ENCODE measurements at regions not wholly inside any gene's neighbourhood (a gene's known extent, or its start where the extent isn't known, plus 50 kb on each side); places are given as distances from the start of the nearest gene placed in this dataset.
"Not testable (repeated sequence)": the region's sequence is repeated elsewhere in the genome, so short reads cannot be mapped to it uniquely, and the experiment has no call there.

DNA sequence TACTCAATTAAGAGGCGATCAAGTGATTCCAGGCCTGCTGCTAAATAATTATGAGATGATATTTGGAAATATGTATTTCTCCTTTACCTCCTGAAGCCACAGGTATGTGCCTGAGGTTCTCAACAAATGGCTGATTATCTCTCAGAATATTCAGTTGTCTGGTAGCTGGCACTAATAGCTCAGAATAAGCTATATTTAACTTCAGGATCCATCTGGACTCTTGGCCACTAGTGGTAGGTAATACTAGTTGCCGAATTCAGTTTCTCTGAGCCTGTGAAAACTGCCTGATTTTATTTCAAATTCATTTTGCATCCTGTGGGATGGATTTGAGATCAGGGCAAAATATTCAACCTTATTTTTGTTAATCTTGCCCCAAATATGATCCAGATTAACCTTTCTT is 499.0 kb downstream of the DIPK2A start:
- H3K4me3 ChIP-seq (ENCODE audit: low read length), result no peak overlapping the region
- DNase-seq (ENCODE audit: low read depth, low spot score), result no peak

DNA sequence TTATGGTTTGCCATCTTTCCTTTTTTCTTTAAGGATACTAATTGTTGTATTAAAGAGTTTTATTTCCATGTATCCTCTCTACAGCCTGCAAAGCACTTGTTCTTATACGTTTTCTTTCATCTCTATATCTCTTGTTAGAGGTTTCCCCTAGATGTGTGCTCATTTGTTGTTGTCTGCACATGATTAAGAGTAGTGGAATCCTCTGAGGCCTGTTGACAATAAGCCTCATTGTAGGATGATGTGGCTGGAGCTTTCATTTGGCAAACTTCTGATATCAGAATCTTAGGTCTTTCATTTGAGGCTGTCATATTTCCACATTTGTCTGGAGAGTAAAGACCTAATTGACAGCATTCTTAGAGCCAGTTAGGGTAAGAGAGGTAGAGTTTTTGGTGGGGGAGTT is 506.0 kb downstream of the DIPK2A start:
- DNase-seq (ENCODE audit: low read depth, low spot score), result no peak
- H3K4me3 ChIP-seq (ENCODE audit: low read length), result no peak overlapping the region

DNA sequence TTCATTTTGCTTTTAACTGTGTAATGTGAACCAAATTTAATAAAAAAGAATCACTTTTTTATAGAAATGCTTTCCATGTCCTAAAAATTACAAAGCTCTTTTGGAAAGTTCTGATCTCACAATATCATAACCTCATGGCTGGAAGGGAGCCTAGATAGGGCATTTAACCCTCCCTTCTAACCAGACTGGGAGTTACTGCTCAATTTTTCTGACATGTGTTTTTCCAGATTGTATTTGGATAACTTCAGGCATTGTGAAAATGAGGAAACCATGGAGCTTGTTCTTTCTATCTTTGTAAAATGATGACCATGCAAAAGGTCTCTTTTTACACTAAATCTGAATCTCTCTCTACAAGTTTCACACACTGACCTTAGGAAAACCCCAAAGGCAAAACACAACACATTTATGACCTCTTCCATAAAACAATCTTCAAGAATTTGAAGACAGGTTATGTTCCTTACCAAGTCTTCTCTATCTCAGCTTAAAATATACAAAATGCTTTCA is 508.8 kb downstream of the DIPK2A start:
- DNase-seq (ENCODE audit: low read depth, low spot score), result no peak
- no peak overlapping the region for H3K4me3 ChIP-seq (ENCODE audit: low read length)

DNA sequence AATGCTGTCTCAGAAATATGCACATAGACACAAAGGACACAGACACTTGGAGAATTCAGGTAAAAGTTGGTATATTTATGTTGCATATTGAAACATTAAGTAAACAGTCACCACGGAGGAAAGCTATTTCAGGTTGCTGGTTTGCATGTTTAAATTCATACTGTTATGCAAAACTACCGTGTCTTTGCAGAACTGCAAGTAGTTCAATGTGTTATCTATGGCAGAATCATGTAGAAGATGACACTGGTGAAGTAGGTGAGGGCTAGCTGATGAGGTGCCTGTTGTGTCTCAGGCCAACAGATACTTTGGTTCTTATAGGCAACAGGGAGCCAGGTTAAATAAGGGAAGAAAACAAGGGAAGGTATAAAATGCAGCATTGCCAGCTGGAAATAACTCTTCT is 511.3 kb downstream of the DIPK2A start:
- no peak for DNase-seq (ENCODE audit: low read depth, low spot score)
- no peak overlapping the region for H3K4me3 ChIP-seq (ENCODE audit: low read length)

DNA sequence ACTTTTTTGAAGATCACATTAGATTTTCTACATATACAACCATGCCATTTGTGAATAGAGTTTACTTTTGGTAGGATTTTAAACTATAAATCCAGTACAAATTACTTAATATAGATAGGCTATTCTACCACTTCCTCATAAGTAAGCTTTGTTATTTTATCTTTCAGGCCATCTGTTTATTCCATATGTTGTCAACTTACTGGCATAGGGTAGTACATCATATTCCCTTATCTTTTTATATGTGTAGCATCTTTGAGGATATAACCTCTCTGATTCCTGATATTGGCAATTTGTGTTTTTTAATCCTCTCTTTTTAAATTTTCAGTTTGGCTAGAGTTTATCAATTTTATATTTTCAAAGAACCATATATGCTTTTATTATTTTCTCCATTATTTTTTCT is 515.4 kb downstream of the DIPK2A start:
- no peak overlapping the region for H3K4me3 ChIP-seq (ENCODE audit: low read length)
- no peak for DNase-seq (ENCODE audit: low read depth, low spot score)

DNA sequence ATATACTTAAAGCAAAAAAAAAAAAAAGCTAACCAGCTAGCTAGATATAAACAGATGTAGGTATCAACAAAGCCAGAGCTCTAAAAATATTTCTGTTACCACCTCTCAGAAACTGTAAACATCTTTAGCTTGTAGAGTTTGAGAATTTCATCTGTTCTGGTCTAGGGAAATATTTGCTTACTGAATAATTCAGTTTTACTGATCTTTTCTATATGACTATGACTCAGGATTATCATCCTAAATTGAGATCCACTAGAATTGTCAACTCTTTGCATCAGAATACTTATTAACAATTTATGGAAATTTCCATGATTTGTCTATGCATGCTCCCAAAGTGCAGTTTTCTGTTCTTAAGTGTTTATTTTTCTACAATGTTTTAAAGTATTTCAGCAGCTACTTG is 517.3 kb downstream of the DIPK2A start:
- DNase-seq (ENCODE audit: low read depth, low spot score), result no peak
- no peak overlapping the region for H3K4me3 ChIP-seq (ENCODE audit: low read length)

DNA sequence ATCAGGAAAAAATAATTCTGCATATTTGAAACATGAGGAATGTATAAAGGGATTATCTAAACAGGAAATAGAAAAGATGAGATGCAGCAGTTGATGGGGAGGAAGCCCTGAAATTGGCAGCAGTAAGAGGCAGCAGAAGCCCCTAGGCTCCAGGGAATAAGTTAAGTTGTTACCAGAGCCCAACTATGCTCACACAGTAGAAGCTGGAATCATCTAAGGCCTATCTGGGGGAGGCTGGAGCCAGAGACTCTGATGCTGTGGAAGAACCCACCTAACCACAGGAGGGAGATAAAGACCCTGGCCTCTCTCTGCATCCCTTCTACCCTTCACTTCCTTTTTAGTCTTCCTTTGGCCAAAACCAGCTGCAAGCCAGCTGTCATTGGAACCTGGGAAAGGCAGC is 519.7 kb downstream of the DIPK2A start:
- DNase-seq (ENCODE audit: low read depth, low spot score), result no peak

DNA sequence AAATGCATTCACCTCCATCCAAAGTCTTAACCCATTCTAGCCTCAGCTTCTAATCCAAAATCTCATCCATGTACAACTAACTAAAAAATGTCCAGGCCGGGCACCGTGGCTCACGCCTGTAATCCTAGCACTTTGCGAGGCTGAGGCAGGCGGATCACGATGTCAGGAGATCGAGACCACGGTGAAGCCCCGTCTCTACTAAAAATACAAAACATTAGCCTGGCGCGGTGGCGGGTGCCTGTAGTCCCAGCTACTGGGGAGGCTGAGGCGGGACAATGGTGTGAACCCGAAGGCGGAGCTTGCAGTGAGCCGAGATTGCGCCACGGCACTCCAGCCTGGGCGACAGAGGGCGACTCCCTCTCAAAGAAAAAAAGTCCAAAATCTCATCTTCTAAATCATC is 523.0 kb downstream of the DIPK2A start:
- not testable (repeated sequence) for DNase-seq (ENCODE audit: low read depth, low spot score); H3K4me3 ChIP-seq (ENCODE audit: low read length)

More for the DNA sequence above, 519.7 kb downstream of the DIPK2A start:
- H3K4me3 ChIP-seq (ENCODE audit: low read length), result no peak overlapping the region

DNA sequence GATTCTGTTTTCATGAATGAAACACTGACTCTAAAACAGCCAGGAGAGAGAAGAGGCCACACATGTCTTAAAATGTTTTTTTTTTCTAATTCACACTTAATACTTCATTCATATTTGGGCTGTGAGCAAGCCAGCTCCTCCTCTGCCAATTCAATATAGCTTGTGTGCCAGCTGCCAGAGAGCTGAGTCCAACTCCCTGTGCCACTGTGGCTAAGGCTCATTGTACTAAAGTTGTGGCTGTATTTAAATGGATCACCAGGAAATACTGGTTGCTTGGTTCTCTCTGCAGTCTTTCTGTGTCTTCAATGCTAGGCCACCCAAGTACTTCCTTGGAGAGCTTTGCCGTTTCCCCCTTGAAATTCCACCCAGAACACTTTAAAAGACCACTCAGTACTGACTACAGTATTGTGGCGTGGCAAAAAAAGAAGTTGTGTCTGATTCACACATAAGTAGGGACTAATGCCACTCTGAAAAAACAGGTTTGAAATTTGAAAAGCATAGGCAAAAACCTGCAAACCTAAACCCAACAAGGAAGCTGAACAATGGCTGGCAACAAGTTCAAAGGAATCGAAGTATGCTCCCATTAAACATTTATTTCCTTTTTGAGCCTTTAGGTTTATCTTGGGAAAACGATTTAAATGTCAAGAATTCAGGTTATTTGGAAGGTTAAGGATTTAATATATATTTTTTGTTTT is 524.7 kb downstream of the DIPK2A start:
- DNase-seq (ENCODE audit: low read depth, low spot score), result no peak

DNA sequence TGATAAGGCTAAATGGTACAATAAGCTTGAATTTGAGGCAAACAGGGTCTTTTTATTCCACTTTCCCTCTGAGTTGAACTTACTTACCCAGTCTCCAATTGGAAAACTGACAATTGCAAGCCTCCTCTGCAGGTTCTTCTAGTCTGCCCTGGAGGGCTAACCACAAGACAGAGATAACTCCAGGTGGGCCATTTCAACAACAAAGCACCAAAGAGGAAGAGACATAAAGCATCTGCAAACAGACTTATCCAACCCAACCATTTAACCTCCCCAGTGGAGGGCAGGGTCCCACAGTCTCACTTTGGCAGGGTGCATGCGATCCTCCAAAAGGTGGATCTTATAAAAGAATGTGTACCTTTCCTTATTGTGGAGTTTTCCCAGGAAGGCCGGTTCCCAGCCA is 525.8 kb downstream of the DIPK2A start:
- DNase-seq (ENCODE audit: low read depth, low spot score), result no peak

More for the DNA sequence above, 524.7 kb downstream of the DIPK2A start:
- no peak overlapping the region for H3K4me3 ChIP-seq (ENCODE audit: low read length)

DNA sequence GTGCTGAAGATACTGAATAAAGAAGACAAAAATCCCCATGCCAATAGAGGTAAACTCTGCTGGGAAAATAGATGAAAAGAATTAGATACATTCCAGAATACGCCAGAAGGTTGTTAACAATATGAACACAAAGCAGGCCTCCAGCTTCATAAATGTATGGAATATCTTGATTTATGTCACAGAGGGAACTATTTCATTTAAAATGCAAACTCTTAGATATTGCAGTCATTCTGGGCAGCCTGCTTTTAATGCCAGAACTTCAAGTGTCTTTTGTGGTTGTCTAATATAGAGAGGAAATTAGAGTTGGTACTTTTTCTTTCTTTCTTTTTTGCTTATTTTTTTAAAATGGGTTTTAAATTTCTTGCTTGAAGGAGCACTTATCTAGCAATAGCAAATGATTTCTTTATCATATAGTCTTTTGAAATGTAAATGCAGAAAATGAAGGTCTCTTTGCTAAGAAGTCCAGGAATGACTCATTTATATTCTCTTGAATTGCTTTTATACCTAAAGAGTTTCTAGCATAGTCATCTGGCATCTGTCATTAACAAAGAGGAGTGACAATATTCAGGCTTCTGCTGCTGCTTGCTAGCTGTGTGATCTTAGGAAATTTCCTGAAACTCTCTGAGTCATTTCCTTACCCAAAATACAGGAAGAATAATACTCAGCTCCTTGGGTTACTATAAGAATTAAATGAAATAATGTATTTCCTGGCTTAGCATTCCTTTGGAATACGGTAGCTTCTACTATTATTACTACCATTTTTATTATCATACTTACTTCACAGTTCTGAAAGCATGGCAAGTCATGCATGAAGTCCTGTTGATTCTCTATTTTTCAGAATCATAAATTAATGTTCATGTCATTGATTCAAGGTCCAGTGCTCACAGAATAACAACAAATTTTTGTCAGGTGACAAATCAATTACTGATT is 527.6 kb downstream of the DIPK2A start:
- no peak for DNase-seq (ENCODE audit: low read depth, low spot score)
- no peak overlapping the region for H3K4me3 ChIP-seq (ENCODE audit: low read length)

More for the DNA sequence above, 525.8 kb downstream of the DIPK2A start:
- no peak overlapping the region for H3K4me3 ChIP-seq (ENCODE audit: low read length)

DNA sequence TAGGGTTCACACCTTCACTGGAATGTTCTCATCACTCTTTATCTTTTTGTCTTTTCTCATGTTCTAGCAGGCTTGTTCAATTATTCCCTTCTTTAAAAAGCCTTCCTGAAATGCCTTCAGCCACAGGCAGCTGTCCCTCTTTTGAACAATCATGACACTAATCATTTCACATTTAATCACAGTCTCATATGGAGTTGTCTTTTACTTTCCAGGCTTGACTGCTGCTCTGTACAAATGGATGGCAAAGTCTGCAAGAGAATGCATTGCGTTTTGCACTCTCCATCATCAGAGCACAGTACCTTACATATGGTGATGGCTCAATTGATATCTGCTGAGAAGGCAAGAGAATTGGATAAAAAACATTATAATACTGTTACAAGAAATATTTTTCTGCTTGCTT is 529.8 kb downstream of the DIPK2A start:
- no peak overlapping the region for H3K4me3 ChIP-seq (ENCODE audit: low read length)
- DNase-seq (ENCODE audit: low read depth, low spot score), result no peak

DNA sequence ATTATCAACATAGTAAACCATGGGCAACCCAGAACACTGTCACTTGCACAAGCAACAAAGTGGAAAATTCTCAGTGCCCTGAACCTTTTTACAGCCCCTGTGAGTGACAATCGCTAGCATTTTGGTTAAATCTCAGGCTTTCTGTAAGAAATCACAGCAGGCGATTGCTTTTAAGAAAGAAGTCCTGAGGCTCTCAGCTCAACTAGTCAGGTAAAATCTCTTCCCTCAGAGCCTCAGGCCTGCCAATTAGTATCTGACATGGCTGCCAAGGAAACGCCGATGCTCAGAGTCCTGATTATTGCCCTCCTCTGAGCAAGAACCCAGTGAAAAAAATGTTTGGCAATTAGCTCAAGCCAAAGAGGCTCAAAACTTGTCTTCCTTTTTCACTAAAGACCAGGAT is 530.8 kb downstream of the DIPK2A start:
- no peak overlapping the region for H3K4me3 ChIP-seq (ENCODE audit: low read length)
- DNase-seq (ENCODE audit: low read depth, low spot score), result no peak

DNA sequence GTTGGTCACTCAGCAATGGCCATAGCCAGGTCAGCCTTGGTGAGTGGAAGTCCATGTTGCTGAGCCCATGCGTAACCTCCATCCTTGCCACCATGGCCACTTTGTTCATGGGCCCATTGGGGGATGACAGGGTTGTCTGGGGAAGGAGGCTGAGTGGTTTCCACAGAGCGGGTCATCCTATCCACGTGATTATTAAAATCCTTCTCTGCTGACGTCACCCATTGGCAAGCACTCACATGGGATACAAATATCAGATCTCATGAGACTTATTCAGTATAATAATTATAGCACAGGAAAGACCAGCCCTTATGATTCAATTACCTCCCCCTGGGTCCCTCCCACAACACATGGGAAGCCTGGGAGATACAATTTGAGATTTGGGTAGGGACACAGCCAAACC is 534.8 kb downstream of the DIPK2A start:
- not testable (repeated sequence) for H3K4me3 ChIP-seq (ENCODE audit: low read length); DNase-seq (ENCODE audit: low read depth, low spot score)

DNA sequence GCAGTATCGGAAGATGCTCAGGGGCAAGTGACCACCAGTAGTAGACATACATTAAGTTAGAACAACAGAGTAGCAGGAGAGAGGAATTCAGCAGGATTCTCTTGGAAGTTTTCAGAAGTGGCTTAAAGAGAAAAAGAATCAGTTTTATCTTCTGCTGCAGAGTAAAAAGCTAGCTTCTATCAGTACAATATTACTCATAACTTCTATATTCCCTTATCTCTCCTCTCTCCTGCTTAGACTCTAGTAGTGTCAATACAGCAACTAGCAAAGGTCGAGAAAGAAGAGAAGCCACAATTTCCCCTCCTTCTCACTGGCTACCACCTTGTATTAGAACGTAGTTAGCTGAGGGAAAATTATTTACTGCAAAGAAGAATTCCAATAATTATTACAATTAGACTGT is 539.7 kb downstream of the DIPK2A start:
- DNase-seq (ENCODE audit: low read depth, low spot score), result no peak
- H3K4me3 ChIP-seq (ENCODE audit: low read length), result no peak overlapping the region

DNA sequence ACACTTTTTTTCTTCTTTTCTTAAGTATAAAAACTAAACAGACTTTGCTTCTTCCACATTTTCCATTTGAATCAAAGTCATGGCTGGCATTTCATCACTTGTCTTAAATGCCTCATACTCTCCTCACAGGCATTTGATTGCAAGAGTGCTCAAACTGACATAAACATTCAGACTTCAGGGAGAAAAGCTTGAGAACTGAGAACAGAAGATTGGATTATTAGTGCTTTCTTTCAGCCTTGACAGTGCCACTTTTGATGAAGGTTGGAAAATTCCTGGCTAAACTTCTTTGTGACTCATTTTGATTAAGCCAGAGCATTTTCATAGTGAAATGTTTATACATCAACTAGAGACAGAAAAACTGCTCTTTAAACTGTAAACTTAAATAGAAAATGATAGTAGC is 544.4 kb downstream of the DIPK2A start:
- DNase-seq (ENCODE audit: low read depth, low spot score), result no peak
- no peak overlapping the region for H3K4me3 ChIP-seq (ENCODE audit: low read length)

DNA sequence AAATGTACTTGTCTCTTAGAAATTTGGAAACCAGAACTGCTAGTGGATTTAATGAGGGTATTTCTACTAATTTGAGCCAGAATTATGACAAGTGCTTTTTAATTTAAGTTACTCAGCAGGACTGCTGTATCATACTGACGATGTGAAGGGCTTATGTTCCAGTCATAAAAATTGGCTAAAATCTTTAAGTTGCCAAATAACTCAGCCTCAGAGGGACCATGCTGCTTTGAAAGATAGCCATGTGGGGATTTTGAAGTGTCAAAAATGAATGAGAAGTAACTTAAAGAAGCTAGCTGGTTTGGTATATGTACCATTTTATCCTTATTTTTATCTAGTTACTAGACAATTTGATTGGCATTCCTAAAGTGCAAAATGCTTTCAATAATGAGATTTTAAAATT is 545.0 kb downstream of the DIPK2A start:
- no peak overlapping the region for H3K4me3 ChIP-seq (ENCODE audit: low read length)
- DNase-seq (ENCODE audit: low read depth, low spot score), result no peak

DNA sequence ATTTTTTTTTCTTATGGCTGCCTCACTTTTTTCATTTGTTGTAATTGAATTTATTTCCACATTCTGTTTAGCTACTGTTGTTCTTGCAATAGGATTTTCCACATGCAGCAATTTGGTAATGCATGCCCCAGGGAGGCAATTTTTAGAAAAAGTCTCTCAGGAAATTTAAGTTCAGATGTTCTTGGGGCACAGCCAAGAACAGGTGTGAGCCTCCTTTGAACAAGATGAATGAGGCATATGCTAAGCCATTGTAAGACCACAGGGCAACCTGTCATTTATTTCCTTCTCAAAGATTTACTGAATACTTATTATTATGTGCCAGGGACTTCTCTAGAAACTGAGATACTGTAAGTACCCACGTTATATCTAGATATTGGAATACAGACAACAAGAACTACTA is 549.5 kb downstream of the DIPK2A start:
- DNase-seq (ENCODE audit: low read depth, low spot score), result no peak
- no peak overlapping the region for H3K4me3 ChIP-seq (ENCODE audit: low read length)

DNA sequence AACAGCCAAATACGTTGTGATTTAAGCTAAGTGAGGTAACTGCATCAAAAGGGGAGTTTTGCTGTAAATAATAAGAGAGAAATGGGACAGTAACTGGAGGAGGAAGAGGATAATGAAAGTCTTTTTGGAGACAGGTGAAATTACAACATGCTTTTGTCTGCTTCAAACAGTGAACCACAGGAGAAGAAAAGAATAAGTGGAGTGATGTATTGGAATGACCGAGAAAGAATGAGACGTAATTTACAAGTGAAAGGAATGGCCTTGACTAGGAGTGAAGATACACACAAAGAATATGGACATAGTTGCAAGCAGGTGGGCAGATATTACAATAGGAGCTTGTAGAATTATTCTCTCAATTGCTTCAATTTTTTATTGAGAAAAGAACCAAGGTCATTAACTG is 550.8 kb downstream of the DIPK2A start:
- DNase-seq (ENCODE audit: low read depth, low spot score), result no peak
- no peak overlapping the region for H3K4me3 ChIP-seq (ENCODE audit: low read length)

DNA sequence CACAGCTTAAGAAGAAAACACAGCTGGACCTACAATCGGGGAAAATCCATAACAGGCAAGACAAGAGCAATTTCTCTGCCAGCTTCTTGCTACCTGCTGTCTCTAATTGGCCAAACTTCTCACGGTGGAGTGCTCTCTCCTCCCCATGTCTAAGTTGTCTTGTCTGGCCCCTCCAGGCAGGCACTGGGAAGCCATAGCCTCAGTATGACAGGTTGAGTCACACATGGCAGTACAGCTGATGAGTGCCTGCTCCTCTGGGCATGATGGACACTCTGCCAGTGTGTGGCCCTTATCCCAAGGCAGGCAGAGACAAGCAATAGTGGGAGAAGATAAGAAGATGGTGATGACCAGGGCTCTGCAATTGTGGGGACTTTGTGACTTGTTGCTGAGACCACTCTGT is 551.8 kb downstream of the DIPK2A start:
- no peak overlapping the region for H3K4me3 ChIP-seq (ENCODE audit: low read length)
- no peak for DNase-seq (ENCODE audit: low read depth, low spot score)

All from Jurkat, Clone E6-1 (cell line).